Transverse colon (tissue), 4 donors: ENCODE measurements at regions not wholly inside any gene's neighbourhood (a gene's known extent, or its start where the extent isn't known, plus 50 kb on each side); places are given as distances from the start of the nearest gene placed in this dataset.

Experiments used
- CTCF ChIP-seq, 5 experiments: fragments of 200-600 bp in 3 of 5; fragments of 450-650 bp in 2 of 5; sonication (generic) in 3 of 5; IDR thresholded peaks; 1 replicate in 2 of 5; 2 replicates in 3 of 5; pipeline ENCODE4 v1.5.1; 2016 to 2017; ENCODE audit warnings: antibody characterized with exemption in 5 of 5, inconsistent platforms in 3 of 5, mild to moderate bottlenecking in 2 of 5, moderate library complexity in 1 of 5
- EP300 ChIP-seq: sonication (generic); formaldehyde crosslinking; IDR thresholded peaks from one replicate; pipeline ENCODE4 v1.6.1; 2017; ENCODE audit warnings: antibody characterized with exemption, low read depth
- POLR2A ChIP-seq: fragments of 450-650 bp; IDR thresholded peaks from one replicate; pipeline ENCODE4 v1.6.1; 2016; ENCODE audit warnings: antibody characterized with exemption, mild to moderate bottlenecking, moderate library complexity
- POLR2AphosphoS5 ChIP-seq, 3 donors: sonication (generic); formaldehyde crosslinking; IDR thresholded peaks; one replicate each; pipeline ENCODE4 v1.6.1; 2016; ENCODE audit warnings: antibody characterized with exemption in 3 of 3

GRCh38 chr2:125855204-125855603 is 800.8 kb upstream of the GYPC start:
- TF ChIP-seq CTCF (IDR thresholded peaks at IDR 0.05) (no peak), POLR2A (no peak), POLR2AphosphoS5 (IDR thresholded peaks at IDR 0.05) (no peak), EP300 (no peak)
